ENCODE measurements at regions not wholly inside any gene's neighbourhood (a gene's known extent, or its start where the extent isn't known, plus 50 kb on each side); places are given as distances from the start of the nearest gene placed in this dataset.

GRCh38 chr12:132409495-132410295 lies 80.3 kb upstream of the FBRSL1 start:
- in situ Hi-C loops (cut with MboI; ENCODE audit: low sequenced_read_pairs), result loop anchor here (25.0 kb wide), 1 partner anchor 128 kb away; no protein-coding TSS in a partner anchor

GRCh38 chr12:132408626-132409494 lies 79.5 kb upstream of the GALNT9 start:
- in situ Hi-C loops (cut with MboI; ENCODE audit: low sequenced_read_pairs), result loop anchor here (25.0 kb wide), 1 partner anchor 128 kb away; no protein-coding TSS in a partner anchor

GRCh38 chr12:132407992-132408391 lies 78.6 kb upstream of the GALNT9 start:
- in situ Hi-C loops (cut with MboI; ENCODE audit: low sequenced_read_pairs), result loop anchor here (25.0 kb wide), 1 partner anchor 129 kb away; no protein-coding TSS in a partner anchor

GRCh38 chr12:132407451-132407961 lies 78.1 kb upstream of the GALNT9 start:
- in situ Hi-C loops (cut with MboI; ENCODE audit: low sequenced_read_pairs), result loop anchor here (25.0 kb wide), 1 partner anchor 130 kb away; no protein-coding TSS in a partner anchor

- in situ Hi-C loops (cut with MboI; ENCODE audit: low sequenced_read_pairs), result loop anchor here (25.0 kb wide), 1 partner anchor 131 kb away; no protein-coding TSS in a partner anchor
Observed at GRCh38 chr12:132406493-132407450, 77.4 kb upstream of the GALNT9 start.

- in situ Hi-C loops (cut with MboI; ENCODE audit: low sequenced_read_pairs), result loop anchor here (25.0 kb wide), 1 partner anchor 132 kb away; no protein-coding TSS in a partner anchor
Observed at GRCh38 chr12:132405742-132406251, 76.4 kb upstream of the GALNT9 start.

GRCh38 chr12:132404951-132405741 lies 75.8 kb upstream of the GALNT9 start:
- in situ Hi-C loops (cut with MboI; ENCODE audit: low sequenced_read_pairs), result loop anchor here (25.0 kb wide), 1 partner anchor 132 kb away; no protein-coding TSS in a partner anchor

- in situ Hi-C loops (cut with MboI; ENCODE audit: low sequenced_read_pairs), result loop anchor here (25.0 kb wide), 1 partner anchor 133 kb away; no protein-coding TSS in a partner anchor
Observed at GRCh38 chr12:132404435-132404855, 75.1 kb upstream of the GALNT9 start.

GRCh38 chr12:132403636-132404434 lies 74.4 kb upstream of the GALNT9 start:
- in situ Hi-C loops (cut with MboI; ENCODE audit: low sequenced_read_pairs), result loop anchor here (25.0 kb wide), 1 partner anchor 133 kb away; no protein-coding TSS in a partner anchor

- in situ Hi-C loops (cut with MboI; ENCODE audit: low sequenced_read_pairs), result loop anchor here (25.0 kb wide), 1 partner anchor 134 kb away; no protein-coding TSS in a partner anchor
Observed at GRCh38 chr12:132402831-132403416, 73.5 kb upstream of the GALNT9 start.

GRCh38 chr12:132401982-132402381 lies 72.6 kb upstream of the GALNT9 start:
- in situ Hi-C loops (cut with MboI; ENCODE audit: low sequenced_read_pairs), result loop anchor here (25.0 kb wide), 1 partner anchor 135 kb away; no protein-coding TSS in a partner anchor

- in situ Hi-C loops (cut with MboI; ENCODE audit: low sequenced_read_pairs), result loop anchor here (25.0 kb wide), 1 partner anchor 137 kb away; no protein-coding TSS in a partner anchor
Observed at GRCh38 chr12:132400011-132400641, 70.7 kb upstream of the GALNT9 start.

- in situ Hi-C loops (cut with MboI; ENCODE audit: low sequenced_read_pairs), result loop anchor here (25.0 kb wide), 1 partner anchor 138 kb away; no protein-coding TSS in a partner anchor
Observed at GRCh38 chr12:132399092-132400010, 70.0 kb upstream of the GALNT9 start.

GRCh38 chr12:132398386-132398991 lies 69.1 kb upstream of the GALNT9 start:
- in situ Hi-C loops (cut with MboI; ENCODE audit: low sequenced_read_pairs), result no loop called here

GRCh38 chr12:132397934-132398385 lies 68.6 kb upstream of the GALNT9 start:
- in situ Hi-C loops (cut with MboI; ENCODE audit: low sequenced_read_pairs), result no loop called here
